Right hindlimb (tissue), 1 donor: ENCODE measurements at regions not wholly inside any gene's neighbourhood (a gene's known extent, or its start where the extent isn't known, plus 50 kb on each side); places are given as distances from the start of the nearest gene placed in this dataset.
A peak's percentile ranks its signal among the peaks of the same experiment; 100 is the strongest.

Source experiments
- DNase-seq: peaks from one replicate; pipeline ENCODE4 v3.0.0-alpha.2; 2018

GRCh38 chr2:128368437-128369107, 49.9 kb upstream of the HS6ST1 start:
- DNase-seq = no peak

- peak; percentile 77 for DNase-seq
These were observed 50.5 kb upstream of the HS6ST1 start for GRCh38 chr2:128369108-128369555.

GRCh38 chr2:128369602-128370467, 51.2 kb upstream of the HS6ST1 start:
- DNase-seq = no peak

- DNase-seq = no peak
These were observed 52.0 kb upstream of the HS6ST1 start for GRCh38 chr2:128370468-128371247.

- DNase-seq = no peak
These were observed 52.6 kb upstream of the HS6ST1 start for GRCh38 chr2:128371248-128371630.

- DNase-seq = no peak
These were observed 53.1 kb upstream of the HS6ST1 start for GRCh38 chr2:128371648-128372345.

GRCh38 chr2:128372621-128373341, 54.1 kb upstream of the HS6ST1 start:
- DNase-seq = no peak

- DNase-seq = no peak
These were observed 54.9 kb upstream of the HS6ST1 start for GRCh38 chr2:128373451-128374000.

GRCh38 chr2:128374001-128374710, 55.5 kb upstream of the HS6ST1 start:
- DNase-seq = no peak

- DNase-seq = no peak
These were observed 56.2 kb upstream of the HS6ST1 start for GRCh38 chr2:128374711-128375413.

- DNase-seq = no peak
These were observed 56.8 kb upstream of the HS6ST1 start for GRCh38 chr2:128375454-128375853.

GRCh38 chr2:128376241-128377041, 57.8 kb upstream of the HS6ST1 start:
- no peak for DNase-seq

GRCh38 chr2:128377071-128377910, 58.6 kb upstream of the HS6ST1 start:
- DNase-seq = no peak

- DNase-seq = no peak
These were observed 59.8 kb upstream of the HS6ST1 start for GRCh38 chr2:128378231-128379020.

- DNase-seq = peak; percentile 82
These were observed 60.6 kb upstream of the HS6ST1 start for GRCh38 chr2:128379021-128380015.
